GM20000 (cell line): ENCODE measurements at regions not wholly inside any gene's neighbourhood (a gene's known extent, or its start where the extent isn't known, plus 50 kb on each side); places are given as distances from the start of the nearest gene placed in this dataset.

ENCODE experiments used
- DNase-seq: peaks from one replicate; pipeline ENCODE4 v3.0.0; 2012; ENCODE audit warnings: low spot score
- TF ChIP-seq, protein P1 (sequence below): IDR thresholded peaks from 2 replicates; pipeline ENCODE4 v1.5.1; 2012; ENCODE audit warnings: mild to moderate bottlenecking, control low read depth; ENCODE audit errors: extremely low read depth, missing control alignments

DNA sequence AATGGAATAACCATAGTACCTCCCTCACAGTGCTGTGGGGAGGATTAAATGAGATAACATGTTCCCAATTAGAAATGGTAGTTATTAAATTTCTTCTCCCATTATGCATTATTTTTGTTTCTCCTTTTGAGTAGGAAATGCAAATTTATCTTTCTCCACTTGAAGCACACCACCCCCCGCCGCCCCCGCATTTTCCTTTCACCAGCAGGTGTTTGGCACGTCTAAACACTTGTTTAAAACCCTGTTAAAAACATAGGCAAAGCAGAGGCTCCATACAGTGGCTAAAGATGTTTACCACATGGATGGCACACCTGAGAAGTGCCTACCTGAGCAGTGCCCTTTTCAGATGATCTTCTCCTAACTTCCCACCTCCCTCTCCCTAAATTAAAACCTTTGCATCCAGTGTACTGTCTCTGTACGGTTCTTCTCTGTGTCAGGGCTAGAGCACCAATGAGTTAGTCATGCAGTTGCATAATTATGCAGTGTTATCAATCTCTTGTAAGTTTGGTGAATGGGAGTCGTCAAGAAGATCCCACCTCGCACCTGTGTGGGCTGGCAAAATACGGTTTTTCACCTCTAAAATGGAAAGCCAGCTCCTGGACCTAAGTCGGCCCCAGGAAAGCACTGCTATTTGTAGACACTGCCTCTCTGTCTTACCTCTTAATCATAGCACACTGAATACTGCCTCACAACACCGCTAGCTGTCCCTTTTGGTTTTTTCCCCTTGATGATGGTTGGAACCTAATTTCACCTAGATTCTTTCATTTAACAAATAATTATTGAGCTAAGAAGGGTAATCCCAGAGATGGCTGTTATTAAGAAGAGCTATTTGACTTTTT lies 122.0 kb downstream of the CT47B1 start:
- TF ChIP-seq, protein P1, sequence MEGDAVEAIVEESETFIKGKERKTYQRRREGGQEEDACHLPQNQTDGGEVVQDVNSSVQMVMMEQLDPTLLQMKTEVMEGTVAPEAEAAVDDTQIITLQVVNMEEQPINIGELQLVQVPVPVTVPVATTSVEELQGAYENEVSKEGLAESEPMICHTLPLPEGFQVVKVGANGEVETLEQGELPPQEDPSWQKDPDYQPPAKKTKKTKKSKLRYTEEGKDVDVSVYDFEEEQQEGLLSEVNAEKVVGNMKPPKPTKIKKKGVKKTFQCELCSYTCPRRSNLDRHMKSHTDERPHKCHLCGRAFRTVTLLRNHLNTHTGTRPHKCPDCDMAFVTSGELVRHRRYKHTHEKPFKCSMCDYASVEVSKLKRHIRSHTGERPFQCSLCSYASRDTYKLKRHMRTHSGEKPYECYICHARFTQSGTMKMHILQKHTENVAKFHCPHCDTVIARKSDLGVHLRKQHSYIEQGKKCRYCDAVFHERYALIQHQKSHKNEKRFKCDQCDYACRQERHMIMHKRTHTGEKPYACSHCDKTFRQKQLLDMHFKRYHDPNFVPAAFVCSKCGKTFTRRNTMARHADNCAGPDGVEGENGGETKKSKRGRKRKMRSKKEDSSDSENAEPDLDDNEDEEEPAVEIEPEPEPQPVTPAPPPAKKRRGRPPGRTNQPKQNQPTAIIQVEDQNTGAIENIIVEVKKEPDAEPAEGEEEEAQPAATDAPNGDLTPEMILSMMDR = no peak
- no peak for DNase-seq

DNA sequence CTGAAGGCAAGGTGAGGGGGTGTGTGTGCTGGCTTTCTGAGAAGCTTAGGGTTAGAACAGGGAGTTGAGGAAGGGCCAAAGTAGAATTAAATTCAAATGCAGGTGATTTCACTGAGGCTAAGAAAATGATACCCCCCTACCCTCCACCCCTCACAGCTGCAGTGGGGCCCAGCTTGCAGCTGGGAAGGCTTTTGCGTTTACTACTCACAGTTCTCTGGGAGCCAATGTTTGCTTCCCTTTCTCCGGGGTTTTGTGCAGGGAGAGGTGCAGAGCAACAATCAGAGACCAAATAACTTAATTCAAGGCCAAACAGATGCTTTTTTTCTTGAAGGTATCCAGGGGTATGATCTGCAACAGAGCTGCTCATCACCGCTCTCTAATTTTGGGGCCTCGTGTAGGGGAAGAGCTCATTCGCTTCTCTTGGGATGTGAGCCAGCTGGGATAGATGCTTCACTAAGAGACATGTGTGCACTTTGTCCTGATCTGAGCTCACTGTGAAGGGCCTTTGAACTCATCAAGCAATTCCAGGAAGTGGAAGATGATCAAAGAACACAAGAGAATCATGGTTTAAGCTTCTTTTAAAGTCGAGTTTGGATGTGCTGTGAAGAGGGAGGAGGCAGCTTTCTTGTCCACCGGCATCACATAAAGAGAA lies 122.7 kb upstream of the C1GALT1C1 start:
- TF ChIP-seq, protein P1 = no peak
- DNase-seq = no peak

DNA sequence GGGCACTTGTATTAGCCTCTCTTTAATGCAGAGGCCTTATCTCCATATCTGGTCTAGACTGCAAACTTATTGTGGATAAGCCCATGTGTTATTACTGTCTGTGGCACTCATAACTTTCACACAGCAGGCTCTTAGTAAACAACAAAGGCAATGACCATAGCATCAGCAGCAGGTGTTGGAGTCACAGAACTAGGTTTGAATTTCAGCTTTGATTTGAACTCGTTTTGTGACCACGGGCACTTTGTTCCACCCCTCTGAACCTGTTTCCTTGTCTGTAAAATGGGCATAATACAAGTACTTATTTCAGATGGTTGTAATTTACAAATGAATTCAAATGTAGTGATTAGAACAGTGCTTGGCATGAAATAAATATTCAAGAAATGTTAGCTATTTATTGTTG lies 121.8 kb upstream of the C1GALT1C1 start:
- DNase-seq = no peak
- TF ChIP-seq, protein P1 = no peak

DNA sequence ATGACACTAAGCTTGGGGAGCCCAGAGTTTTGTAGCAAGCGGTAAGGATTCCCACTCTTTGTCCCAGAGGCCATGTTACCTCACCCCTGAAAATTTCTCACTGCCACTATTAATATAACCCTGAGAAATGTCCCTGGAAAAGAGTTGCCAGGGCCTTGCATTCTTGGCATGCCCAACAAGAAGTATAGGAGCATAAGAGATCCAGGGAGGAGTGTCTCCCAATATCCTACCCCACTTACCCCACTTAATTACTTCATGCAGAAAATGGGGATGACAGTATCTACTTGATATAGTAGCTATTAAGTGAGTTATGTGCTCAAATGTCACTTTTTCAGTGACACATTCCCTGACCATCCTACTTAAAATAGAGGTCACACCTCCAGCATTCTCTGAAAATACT lies 120.5 kb upstream of the C1GALT1C1 start:
- DNase-seq = no peak
- TF ChIP-seq, protein P1 = no peak

DNA sequence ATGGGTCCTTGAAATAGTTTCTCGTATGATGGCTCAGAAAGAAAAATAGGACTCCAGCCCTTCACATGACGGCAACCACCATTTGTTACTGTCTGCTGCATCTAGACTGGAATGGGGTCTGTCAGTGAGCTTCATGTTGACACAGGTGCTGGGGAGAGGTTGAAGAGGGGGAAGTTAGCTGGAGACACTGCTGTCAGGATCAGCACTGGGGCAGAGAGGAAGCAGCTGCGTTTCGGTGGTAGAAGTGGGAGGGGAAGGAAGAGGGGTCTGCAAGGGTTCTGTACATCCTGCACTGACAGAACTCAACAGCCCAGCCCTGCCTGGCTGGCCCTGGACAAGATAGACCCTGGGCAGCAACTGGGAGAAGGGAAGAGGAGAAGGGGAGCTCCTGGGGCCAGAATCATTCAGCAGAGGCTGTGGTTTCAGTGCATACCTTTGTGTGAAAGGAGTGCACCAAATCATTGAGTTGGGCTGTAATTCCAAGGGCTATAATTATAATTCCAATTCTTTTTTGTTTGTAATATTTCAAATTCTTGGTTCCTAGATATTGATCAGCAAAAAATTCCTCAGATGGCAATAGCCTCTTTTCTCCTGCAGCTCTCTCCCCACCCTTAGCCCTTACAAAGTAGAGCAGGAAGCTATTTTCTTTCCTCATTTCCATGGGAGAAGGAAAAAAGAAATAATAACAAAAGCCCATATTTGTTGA lies 119.4 kb upstream of the C1GALT1C1 start:
- TF ChIP-seq, protein P1 = no peak
- DNase-seq = no peak

DNA sequence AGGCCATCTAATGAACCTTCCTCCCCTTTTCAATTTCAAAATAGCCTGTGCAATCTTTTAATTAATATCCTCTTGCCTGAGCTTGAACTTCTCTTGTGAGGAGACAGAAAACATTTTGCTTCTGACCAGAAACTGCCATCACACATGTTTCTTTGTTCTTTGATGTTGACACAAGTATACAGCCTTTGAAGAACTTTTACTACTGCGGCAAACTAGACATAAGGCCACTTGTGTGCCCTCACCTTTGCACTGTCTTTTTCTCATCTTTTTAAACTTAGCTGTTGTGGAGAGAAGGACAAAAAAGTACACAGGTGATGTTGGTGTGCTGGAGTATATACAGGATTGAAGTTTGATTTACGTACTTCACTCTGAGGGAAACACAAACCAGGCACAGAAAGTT lies 116.3 kb upstream of the C1GALT1C1 start:
- DNase-seq = no peak
- TF ChIP-seq, protein P1 = no peak

DNA sequence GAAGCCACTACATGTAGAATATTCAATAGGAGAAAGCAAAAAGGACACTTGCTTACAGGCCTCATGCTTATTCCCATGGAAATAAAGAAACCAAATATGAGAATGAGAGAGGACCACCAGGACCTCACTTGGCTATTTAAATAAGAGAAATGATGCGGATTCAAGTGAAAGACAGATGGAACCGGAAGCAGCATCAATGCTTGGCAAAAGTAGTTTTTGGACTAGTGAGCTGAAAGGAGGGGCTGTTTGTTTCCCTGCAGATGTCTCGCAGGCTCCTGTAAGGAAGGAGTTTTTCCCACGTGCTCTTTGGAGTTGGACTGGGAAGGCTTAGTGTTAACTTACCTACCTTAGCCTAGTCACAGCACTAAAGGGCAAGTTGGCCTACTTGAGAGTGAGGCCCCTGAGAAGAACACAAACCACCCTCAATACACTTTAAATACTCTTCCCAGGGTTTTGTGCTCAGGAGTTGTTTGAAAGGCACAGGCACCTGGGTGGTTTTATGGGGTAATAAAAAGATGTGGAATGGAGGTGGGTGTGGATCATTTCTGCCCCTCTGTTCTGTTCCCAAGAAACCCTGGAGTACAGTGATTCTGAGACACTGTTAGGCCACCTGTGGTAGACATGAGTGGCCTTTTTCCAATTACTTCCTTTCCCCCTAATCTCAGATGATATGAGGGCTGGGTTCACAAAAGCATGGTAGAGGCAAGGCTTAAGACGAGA lies 113.3 kb upstream of the C1GALT1C1 start:
- TF ChIP-seq, protein P1 = no peak
- no peak for DNase-seq
